Panc1 (cell line): ENCODE measurements at regions not wholly inside any gene's neighbourhood (a gene's known extent, or its start where the extent isn't known, plus 50 kb on each side); places are given as distances from the start of the nearest gene placed in this dataset.

Experiments
- ATAC-seq: fragments of 200-7000 bp; cut with Tn5 transposase; 2 replicates; pipeline ENCODE4 v1.9.1; 2020; ENCODE audit warnings: mild to moderate bottlenecking, moderate library complexity
- BruUV-seq: library from RNA; stranded (reverse); fragments of 400-500 nt; replicated peaks from 2 replicates; lab custom pipeline; 2021; lab: Mats Ljungman, UMichigan
- CTCF ChIA-PET: fragments of 300-600 bp; sonication (Branson Sonifier 250); formaldehyde crosslinking; loops from one replicate; lab custom pipeline; 2022; ENCODE audit warnings: antibody characterized with exemption; lab: Charles Lee
- POLR2A ChIA-PET: fragments of 300-600 bp; sonication (Branson Sonifier 250); formaldehyde crosslinking; loops from one replicate; lab custom pipeline; 2022; ENCODE audit warnings: antibody characterized with exemption; lab: Charles Lee
- DNase-seq: peaks from one replicate; pipeline ENCODE4 v3.0.0-alpha.2; 2010; ENCODE audit warnings: low read depth, low spot score
- H3K27ac ChIP-seq: 2 replicates; pipeline ENCODE4 v1.5.1; 2011; ENCODE audit warnings: mild to moderate bottlenecking, low read length, inconsistent platforms
- H3K27me3 ChIP-seq: fragments of 200-500 bp; sonication (Bioruptor generic); 2 replicates; pipeline ENCODE4 v1.6.0; 2014; ENCODE audit warnings: low read length, inconsistent platforms; ENCODE audit not compliant: control insufficient read depth, insufficient read depth
- H3K36me3 ChIP-seq: fragments of 200-500 bp; sonication (Bioruptor generic); 2 replicates; pipeline ENCODE4 v1.5.1; 2014; ENCODE audit warnings: inconsistent platforms, mild to moderate bottlenecking, low read length, moderate library complexity; ENCODE audit not compliant: control insufficient read depth, insufficient read depth
- H3K4me1 ChIP-seq: 2 replicates; pipeline ENCODE4 v1.5.1; 2011; ENCODE audit warnings: inconsistent platforms, mild to moderate bottlenecking, low read length, moderate library complexity; ENCODE audit not compliant: control insufficient read depth, insufficient read depth
- H3K4me3 ChIP-seq, 2 experiments: 2 replicates each; pipeline ENCODE4 v1.5.1; 2011 to 2012; ENCODE audit warnings: low read depth in 2 of 2, low read length in 2 of 2, mild to moderate bottlenecking in 2 of 2, inconsistent platforms in 1 of 2, moderate library complexity in 1 of 2
- H3K9me3 ChIP-seq: fragments of 200-500 bp; sonication (Bioruptor generic); 2 replicates; pipeline ENCODE4 v1.5.1; 2014; ENCODE audit warnings: low read depth, mild to moderate bottlenecking, inconsistent platforms, low read length, moderate library complexity; ENCODE audit not compliant: control insufficient read depth, insufficient read depth
- CTCF ChIP-seq: fragments of 450-650 bp; IDR thresholded peaks from 2 replicates; pipeline ENCODE4 v1.5.1; 2017; ENCODE audit warnings: mild to moderate bottlenecking
- POLR2AphosphoS5 ChIP-seq: IDR thresholded peaks from 2 replicates; pipeline ENCODE4 v1.6.1; 2012; ENCODE audit warnings: mild to moderate bottlenecking, low read depth, low read length, moderate library complexity
- REST ChIP-seq, 2 experiments: IDR thresholded peaks; 2 replicates each; pipeline ENCODE4 v1.6.1; 2011 to 2012; ENCODE audit warnings: low read depth in 2 of 2, control low read depth in 1 of 2, low read length in 1 of 2, mild to moderate bottlenecking in 1 of 2, moderate library complexity in 1 of 2; ENCODE audit not compliant: insufficient read depth in 1 of 2
- SIN3A ChIP-seq: IDR thresholded peaks from 2 replicates; pipeline ENCODE4 v1.6.1; 2012; ENCODE audit warnings: low read depth, mild to moderate bottlenecking, low read length, moderate library complexity, borderline replicate concordance; ENCODE audit not compliant: insufficient read depth
- TCF7L2 ChIP-seq: IDR thresholded peaks from 2 replicates; pipeline ENCODE4 v1.6.1; 2011; ENCODE audit warnings: mild to moderate bottlenecking, low read depth, low read length, inconsistent platforms
- in situ Hi-C: cut with HindIII; loops from 2 replicates; pipeline ENCODE4 v1.10.0; 2016; ENCODE audit warnings: low sequenced_read_pairs, low pct_unique_long_range_greater_than_20kb
- intact Hi-C: fragments of 100-400 bp; cut with micrococcal nuclease; formaldehyde crosslinking; loops from one replicate; pipeline ENCODE4 v1.10.0; 2022; ENCODE audit not compliant: unreplicated experiment

- BruUV-seq, result no TSS peak
- H3K36me3 ChIP-seq, result no peaks in the 10 kb centered on the region
- in situ Hi-C loops, result no loop called here
- ChIA-PET CTCF (no interaction called here), POLR2A (no interaction called here)
- no peaks in the 10 kb centered on the region for H3K4me1 ChIP-seq
- no peak overlapping the region for H3K4me3 ChIP-seq
- intact Hi-C loops, result no loop called here
- ATAC-seq (no peak), DNase-seq (no peak)
- no peak overlapping the region for H3K27ac ChIP-seq
- no peak for TF ChIP-seq CTCF
- no peak for TF ChIP-seq REST (IDR thresholded peaks at IDR 0.05; ENCODE audit: insufficient read depth in 1 of 2, low read depth in 2 of 2, low read length in 1 of 2)
- TF ChIP-seq TCF7L2, result no peak
- TF ChIP-seq SIN3A, result no peak
- TF ChIP-seq POLR2AphosphoS5, result no peak
- no peaks in the 10 kb centered on the region for H3K27me3 ChIP-seq
- no peaks in the 10 kb centered on the region for H3K9me3 ChIP-seq
These were observed 802.4 kb upstream of the HS3ST1 start for GRCh38 chr4:12231098-12231497.

GRCh38 chr4:12221031-12221430, 792.3 kb upstream of the HS3ST1 start:
- Histone ChIP-seq H3K36me3 (no peaks in the 10 kb centered on the region), H3K4me1 (no peaks in the 10 kb centered on the region), H3K9me3 (no peaks in the 10 kb centered on the region), H3K27ac (no peak overlapping the region), H3K4me3 (no peak overlapping the region), H3K27me3 (no peaks in the 10 kb centered on the region)
- CTCF ChIA-PET, result no interaction called here
- in situ Hi-C loops (no loop called here), intact Hi-C loops (no loop called here)
- ATAC-seq, result no peak
- POLR2A ChIA-PET, result no interaction called here
- no TSS peak for BruUV-seq
- no peak for TF ChIP-seq POLR2AphosphoS5
- TF ChIP-seq CTCF, result no peak
- TF ChIP-seq SIN3A, result no peak
- no peak for TF ChIP-seq TCF7L2
- TF ChIP-seq REST (IDR thresholded peaks at IDR 0.05; ENCODE audit: insufficient read depth in 1 of 2, low read depth in 2 of 2, low read length in 1 of 2), result no peak
- no peak for DNase-seq
